ENCODE measurements at regions not wholly inside any gene's neighbourhood (a gene's known extent, or its start where the extent isn't known, plus 50 kb on each side); places are given as distances from the start of the nearest gene placed in this dataset.

DNA sequence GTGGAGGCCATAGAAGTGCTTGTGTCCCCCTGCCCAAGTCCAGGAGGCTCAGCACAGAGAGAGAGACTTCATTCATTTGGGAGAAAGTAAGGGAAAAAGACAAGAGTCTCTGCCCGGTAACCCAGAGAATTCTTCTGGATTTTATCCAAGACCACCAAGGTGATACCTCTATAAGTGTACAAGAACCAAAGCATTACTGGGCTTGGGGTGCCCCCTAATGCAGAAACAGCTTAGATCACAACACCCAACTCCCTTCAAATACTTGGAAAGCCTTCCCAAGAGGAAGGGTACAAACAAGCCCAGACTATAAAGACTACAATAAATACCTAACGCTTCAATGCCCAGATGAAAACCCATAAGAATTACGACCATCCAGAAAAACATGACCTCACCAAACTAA lies 119.7 kb upstream of the PDE3A start:
- intact Hi-C loops (cut with DNase I) = loop anchor here in 1 of 10 donors (2.0 kb wide), 1 partner anchor 56 kb away; no protein-coding TSS in a partner anchor
- TF ChIP-seq, protein P1, sequence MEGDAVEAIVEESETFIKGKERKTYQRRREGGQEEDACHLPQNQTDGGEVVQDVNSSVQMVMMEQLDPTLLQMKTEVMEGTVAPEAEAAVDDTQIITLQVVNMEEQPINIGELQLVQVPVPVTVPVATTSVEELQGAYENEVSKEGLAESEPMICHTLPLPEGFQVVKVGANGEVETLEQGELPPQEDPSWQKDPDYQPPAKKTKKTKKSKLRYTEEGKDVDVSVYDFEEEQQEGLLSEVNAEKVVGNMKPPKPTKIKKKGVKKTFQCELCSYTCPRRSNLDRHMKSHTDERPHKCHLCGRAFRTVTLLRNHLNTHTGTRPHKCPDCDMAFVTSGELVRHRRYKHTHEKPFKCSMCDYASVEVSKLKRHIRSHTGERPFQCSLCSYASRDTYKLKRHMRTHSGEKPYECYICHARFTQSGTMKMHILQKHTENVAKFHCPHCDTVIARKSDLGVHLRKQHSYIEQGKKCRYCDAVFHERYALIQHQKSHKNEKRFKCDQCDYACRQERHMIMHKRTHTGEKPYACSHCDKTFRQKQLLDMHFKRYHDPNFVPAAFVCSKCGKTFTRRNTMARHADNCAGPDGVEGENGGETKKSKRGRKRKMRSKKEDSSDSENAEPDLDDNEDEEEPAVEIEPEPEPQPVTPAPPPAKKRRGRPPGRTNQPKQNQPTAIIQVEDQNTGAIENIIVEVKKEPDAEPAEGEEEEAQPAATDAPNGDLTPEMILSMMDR (IDR thresholded peaks at IDR 0.05) = no peak
- ATAC-seq (no peak), DNase-seq (no peak)
- H3K4me1 ChIP-seq = no peaks in the 10 kb centered on the region
- H3K27me3 ChIP-seq = no peaks in the 10 kb centered on the region
- H3K4me3 ChIP-seq = no peak overlapping the region
- peaks cover 0 to 25% (median 7%) of the 10 kb centered on the region in 11 donors for H3K9me3 ChIP-seq
- H3K36me3 ChIP-seq = no peaks in the 10 kb centered on the region
- WGBS, 2 donors = 76 to 87% methylated on average over 3 of the region's 3 CpGs
- H3K27ac ChIP-seq = no peak overlapping the region

DNA sequence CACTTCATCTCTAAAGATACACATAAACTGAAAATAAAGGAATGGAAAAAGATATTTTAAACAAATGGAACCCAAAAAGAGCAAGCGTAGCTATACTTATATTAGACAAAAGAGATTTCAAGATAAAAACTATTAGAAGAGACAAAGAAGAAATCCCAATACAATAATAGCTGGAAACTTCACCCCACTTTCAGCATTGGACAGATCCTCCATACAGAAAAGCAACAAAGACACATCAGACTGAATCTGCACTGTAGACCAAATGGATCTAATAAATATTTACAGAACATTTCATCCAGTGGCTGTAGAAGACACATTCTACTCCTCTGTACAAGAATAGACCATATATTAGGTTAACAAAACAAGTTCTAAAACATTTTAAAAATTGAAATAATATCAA lies 117.6 kb upstream of the PDE3A start:
- Histone ChIP-seq H3K9me3 (peaks cover 0 to 25% (median 7%) of the 10 kb centered on the region in 11 donors), H3K4me1 (no peaks in the 10 kb centered on the region), H3K36me3 (no peaks in the 10 kb centered on the region), H3K27me3 (no peaks in the 10 kb centered on the region), H3K27ac (no peak overlapping the region), H3K4me3 (no peak overlapping the region)
- DNase-seq (no peak), ATAC-seq (no peak)
- intact Hi-C loops (cut with DNase I) = no loop called here
- TF ChIP-seq, protein P1 (IDR thresholded peaks at IDR 0.05) = no peak
- 93 to 95% methylated on average over 1 of the region's 1 CpG for WGBS, 2 donors

DNA sequence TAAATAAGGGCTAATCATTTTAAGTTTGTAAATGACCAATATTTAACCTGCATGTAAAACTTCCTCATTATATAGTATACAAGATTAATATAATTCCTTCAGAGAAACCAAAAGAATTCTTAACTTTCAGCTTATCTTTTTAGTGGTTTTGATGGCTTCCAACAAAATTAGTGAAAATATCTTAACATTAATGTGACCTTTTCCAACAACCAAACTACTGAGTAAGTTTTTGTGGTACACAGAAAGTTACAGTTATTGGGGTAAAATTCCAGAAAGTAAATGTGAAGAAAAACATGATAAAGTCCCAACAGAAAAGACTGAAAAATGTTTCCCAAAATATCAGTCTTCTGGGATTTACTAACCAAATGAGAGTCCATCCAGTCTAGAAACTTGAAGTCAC lies 111.0 kb upstream of the PDE3A start:
- DNase-seq (no peak), ATAC-seq (no peak)
- intact Hi-C loops (cut with DNase I) = no loop called here
- H3K4me1 ChIP-seq = no peaks in the 10 kb centered on the region
- no peak overlapping the region for H3K27ac ChIP-seq
- no peaks in the 10 kb centered on the region for H3K36me3 ChIP-seq
- no peaks in the 10 kb centered on the region for H3K9me3 ChIP-seq
- H3K27me3 ChIP-seq = no peaks in the 10 kb centered on the region
- TF ChIP-seq, protein P1 (IDR thresholded peaks at IDR 0.05) = no peak
- H3K4me3 ChIP-seq = no peak overlapping the region

DNA sequence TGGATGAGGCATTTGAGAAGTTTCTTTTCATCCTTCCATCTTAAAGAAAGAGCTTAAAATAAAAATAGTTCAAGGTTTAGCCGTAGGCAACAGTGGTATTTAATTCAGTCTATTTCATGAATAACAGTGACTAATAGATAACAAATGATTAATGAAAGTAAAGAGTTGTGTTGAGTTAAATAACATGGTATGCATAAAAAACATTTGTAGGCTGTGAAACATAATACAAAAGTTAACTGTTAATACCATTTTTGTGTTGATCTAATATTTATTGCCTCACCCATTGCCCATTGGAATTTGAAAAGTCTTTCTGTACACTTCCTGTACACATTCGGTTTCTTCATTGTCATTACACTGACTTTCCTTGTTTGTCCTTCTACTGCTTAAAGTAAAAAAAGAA lies 108.6 kb upstream of the PDE3A start:
- DNase-seq (no peak), ATAC-seq (no peak)
- Histone ChIP-seq H3K27me3 (no peaks in the 10 kb centered on the region), H3K4me1 (no peaks in the 10 kb centered on the region), H3K36me3 (no peaks in the 10 kb centered on the region), H3K4me3 (no peak overlapping the region), H3K9me3 (no peaks in the 10 kb centered on the region), H3K27ac (no peak overlapping the region)
- intact Hi-C loops (cut with DNase I) = no loop called here
- TF ChIP-seq, protein P1 (IDR thresholded peaks at IDR 0.05) = no peak
- WGBS, 2 donors = 76 to 93% methylated on average over 2 of the region's 2 CpGs

DNA sequence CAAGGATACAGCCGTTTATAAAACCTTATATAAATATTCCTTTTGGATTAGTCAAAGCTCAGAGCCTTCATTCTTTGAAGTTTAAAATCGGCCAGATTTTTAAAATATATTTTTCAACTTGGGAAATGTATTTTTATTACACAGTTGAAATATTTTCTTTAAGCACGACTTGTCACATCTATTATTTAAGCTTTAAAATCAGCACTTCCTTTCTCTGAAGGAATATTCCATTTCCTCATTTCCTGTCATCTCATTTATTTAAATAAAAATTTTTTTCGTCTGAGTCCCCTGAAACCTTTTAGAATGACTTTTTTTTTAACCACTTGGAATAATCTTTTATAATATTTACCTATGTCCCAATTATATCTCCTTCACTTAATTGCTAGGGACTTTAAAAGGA lies 107.5 kb upstream of the PDE3A start:
- H3K27ac ChIP-seq = no peak overlapping the region
- WGBS, 2 donors = 56 to 73% methylated on average over 4 of the region's 4 CpGs
- no peak for ATAC-seq

More for the DNA sequence above, 107.5 kb upstream of the PDE3A start:
- Histone ChIP-seq H3K4me3 (no peak overlapping the region), H3K36me3 (no peaks in the 10 kb centered on the region), H3K9me3 (no peaks in the 10 kb centered on the region), H3K4me1 (no peaks in the 10 kb centered on the region), H3K27me3 (no peaks in the 10 kb centered on the region)
- intact Hi-C loops (cut with DNase I) = no loop called here
- TF ChIP-seq, protein P1 (IDR thresholded peaks at IDR 0.05) = no peak
- no peak for DNase-seq

Data from heart right ventricle (tissue), 16 donors.